Choroid plexus epithelial cell (primary cell): ENCODE measurements at regions not wholly inside any gene's neighbourhood (a gene's known extent, or its start where the extent isn't known, plus 50 kb on each side); places are given as distances from the start of the nearest gene placed in this dataset.

ENCODE experiments used
- DNase-seq: peaks from one replicate; pipeline ENCODE4 v3.0.0-alpha.2; 2010; ENCODE audit warnings: low read depth
- H3K4me3 ChIP-seq: 2 replicates; pipeline ENCODE4 v1.5.1; 2011; ENCODE audit warnings: low read depth, mild to moderate bottlenecking, control low read depth, low read length, moderate library complexity
- CTCF ChIP-seq: conservative IDR thresholded peaks from 2 replicates; pipeline ENCODE4 v1.5.1; 2011; ENCODE audit warnings: low read depth, mild to moderate bottlenecking, control low read depth, inconsistent platforms, low read length, moderate library complexity

GRCh38 chr2:62591491-62591890, 85.5 kb upstream of the TMEM17 start:
- no peak for TF ChIP-seq CTCF
- no peak for DNase-seq
- no peak overlapping the region for H3K4me3 ChIP-seq

GRCh38 chr2:62589691-62590356, 83.8 kb upstream of the TMEM17 start:
- no peak for DNase-seq
- TF ChIP-seq CTCF, result no peak
- no peak overlapping the region for H3K4me3 ChIP-seq

DNA sequence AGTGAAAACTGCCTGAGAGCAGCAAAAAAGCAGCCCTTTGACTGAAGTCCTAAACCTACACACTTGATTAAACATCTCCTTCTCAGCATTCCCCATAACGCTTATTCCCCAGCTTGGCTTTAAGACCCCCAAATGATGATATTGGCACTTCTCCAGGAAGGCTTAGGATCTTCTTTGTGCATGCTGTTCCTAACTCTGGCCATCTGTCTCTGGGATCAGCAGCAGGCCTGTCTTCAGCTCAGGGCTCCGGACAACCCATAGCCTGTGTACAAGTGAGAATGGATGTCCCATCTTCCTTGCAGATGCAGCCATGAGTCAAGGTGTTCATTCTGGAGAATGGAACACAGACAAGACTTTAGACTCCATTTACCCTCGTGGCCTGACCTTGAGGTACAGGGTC, 81.6 kb upstream of the TMEM17 start:
- TF ChIP-seq CTCF, result no peak
- H3K4me3 ChIP-seq, result no peak overlapping the region
- no peak for DNase-seq

- no peak overlapping the region for H3K4me3 ChIP-seq
- peak; percentile 29 for DNase-seq
- no peak for TF ChIP-seq CTCF
Observed at GRCh38 chr2:62586981-62587380, 81.0 kb upstream of the TMEM17 start.

DNA sequence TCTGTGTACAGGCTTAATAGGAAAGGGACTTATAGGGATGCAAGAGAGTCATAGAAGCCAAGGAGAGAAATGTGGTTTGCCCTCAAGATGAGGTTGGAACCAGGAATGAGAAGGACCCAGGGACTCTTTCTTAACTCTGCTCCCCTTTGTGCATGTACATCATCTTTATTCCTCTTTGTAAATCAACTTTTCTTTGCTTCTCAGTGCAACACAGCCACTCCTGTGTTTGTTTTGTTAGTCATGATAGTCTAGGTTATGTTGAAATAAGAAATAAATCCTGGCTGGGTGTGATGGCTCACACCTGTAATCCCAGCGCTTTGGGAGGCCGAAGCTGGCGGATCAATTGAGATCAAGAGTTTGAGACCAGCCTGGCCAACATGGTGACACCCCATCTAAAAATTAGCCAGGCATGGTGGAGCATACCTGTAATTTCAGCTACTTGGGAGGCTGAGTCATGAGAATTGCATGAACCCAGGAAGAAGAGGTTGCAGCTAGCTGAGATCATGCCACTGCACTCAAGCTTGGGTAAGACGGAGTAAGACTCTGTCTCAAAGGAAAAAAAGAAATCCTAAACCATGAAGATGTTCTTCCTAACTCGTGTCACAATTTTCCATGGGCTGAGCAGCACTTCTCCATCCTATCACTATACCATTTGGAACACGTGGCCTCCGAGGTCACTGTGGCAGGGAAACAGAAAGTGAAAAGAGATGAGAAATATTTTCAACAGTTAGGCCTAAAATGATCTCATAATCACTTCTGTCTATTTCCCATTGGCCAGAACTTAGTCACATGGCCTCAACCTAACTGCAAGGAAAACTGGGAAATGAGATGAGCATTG, 73.0 kb upstream of the TMEM17 start:
- H3K4me3 ChIP-seq, result no peak overlapping the region
- peak; percentile 80 for DNase-seq
- no peak for TF ChIP-seq CTCF

DNA sequence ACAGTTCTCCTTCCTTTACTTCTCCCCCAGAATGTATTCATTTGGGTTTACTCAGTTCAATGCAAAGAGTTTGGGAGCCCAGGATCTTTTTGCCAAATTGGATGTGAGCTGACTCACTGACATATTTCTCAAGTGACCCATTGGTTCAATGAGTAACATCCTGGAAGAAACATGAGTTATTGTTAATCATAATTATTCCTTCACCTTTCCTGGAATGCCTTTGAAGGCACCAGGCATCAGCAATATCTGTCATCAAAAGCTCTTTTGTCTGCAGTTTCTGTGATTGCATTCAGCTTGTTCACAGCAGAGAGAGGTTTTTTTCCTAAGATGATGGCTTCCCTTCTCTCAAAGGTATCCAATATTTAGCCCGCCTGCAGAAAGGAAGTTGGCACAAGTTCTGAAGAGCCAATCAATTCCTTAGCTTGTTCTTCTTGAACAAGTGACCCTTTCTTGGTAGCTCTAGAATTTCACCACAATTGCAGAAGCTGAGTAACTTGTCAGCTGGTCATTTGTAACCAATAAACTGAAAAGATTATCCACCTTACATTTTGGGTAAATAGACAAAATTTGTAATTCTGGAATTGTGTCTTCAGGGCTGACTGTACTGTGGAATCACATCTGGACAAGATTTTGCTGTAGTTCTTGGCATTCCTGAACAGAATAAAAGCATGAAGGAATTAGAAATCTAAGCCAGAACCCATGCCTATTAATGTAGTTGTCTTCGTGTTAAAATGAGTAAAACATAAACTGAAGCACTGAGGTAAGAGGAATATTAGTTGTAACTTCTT, 72.2 kb upstream of the TMEM17 start:
- peak; percentile 81 for DNase-seq
- no peak for TF ChIP-seq CTCF
- H3K4me3 ChIP-seq, result no peak overlapping the region
